Lower leg skin (tissue), 3 donors: ENCODE measurements at regions not wholly inside any gene's neighbourhood (a gene's known extent, or its start where the extent isn't known, plus 50 kb on each side); places are given as distances from the start of the nearest gene placed in this dataset.
"Not testable (repeated sequence)": the region's sequence is repeated elsewhere in the genome, so short reads cannot be mapped to it uniquely, and the experiment has no call there.

Experiments used
- CTCF ChIP-seq, 3 donors: fragments of 450-650 bp; IDR thresholded peaks; one replicate each; pipeline ENCODE4 v1.5.1; 2016; ENCODE audit warnings: antibody characterized with exemption in 3 of 3, mild to moderate bottlenecking in 3 of 3, moderate library complexity in 2 of 3
- POLR2A ChIP-seq, 2 donors: fragments of 450-650 bp; IDR thresholded peaks; one replicate each; pipeline ENCODE4 v1.6.1; 2016 to 2017; ENCODE audit warnings: antibody characterized with exemption in 2 of 2, mild to moderate bottlenecking in 1 of 2, moderate library complexity in 1 of 2

GRCh38 chr14:54266616-54267015 is 130.2 kb upstream of the CDKN3 start:
- not testable (repeated sequence) for TF ChIP-seq CTCF, POLR2A (IDR thresholded peaks at IDR 0.05)
